NCI-H345 treated with DMSO at 0.1 percent for 48 hours (cell line): ENCODE measurements at regions not wholly inside any gene's neighbourhood (a gene's known extent, or its start where the extent isn't known, plus 50 kb on each side); places are given as distances from the start of the nearest gene placed in this dataset.
A peak's percentile ranks its signal among the peaks of the same experiment; 100 is the strongest.

ENCODE experiments used
- DNase-seq: peaks from one replicate; lab custom pipeline; 2025; ENCODE audit not compliant: unreplicated experiment; lab: John Stamatoyannopoulos, UW

GRCh38 chr7:67413670-67414069 lies 417.0 kb downstream of the TYW1 start:
- DNase-seq = peak; percentile 85

- no peak for DNase-seq
These were observed 418.2 kb downstream of the TYW1 start for GRCh38 chr7:67414858-67415257.

GRCh38 chr7:67422601-67423000 lies 426.0 kb downstream of the TYW1 start:
- no peak for DNase-seq

- DNase-seq = peak; percentile 47
These were observed 426.4 kb downstream of the TYW1 start for GRCh38 chr7:67423065-67423464.

- no peak for DNase-seq
These were observed 430.0 kb downstream of the TYW1 start for GRCh38 chr7:67426654-67427053.

- no peak for DNase-seq
These were observed 433.1 kb downstream of the TYW1 start for GRCh38 chr7:67429735-67430134.

GRCh38 chr7:67432536-67433234 lies 436.1 kb downstream of the TYW1 start:
- no peak for DNase-seq

GRCh38 chr7:67435894-67436535 lies 439.4 kb downstream of the TYW1 start:
- no peak for DNase-seq

- DNase-seq = no peak
These were observed 441.7 kb downstream of the TYW1 start for GRCh38 chr7:67438198-67438882.

GRCh38 chr7:67438913-67439505 lies 442.4 kb downstream of the TYW1 start:
- DNase-seq = no peak

- DNase-seq = no peak
These were observed 443.7 kb downstream of the TYW1 start for GRCh38 chr7:67440321-67440720.

GRCh38 chr7:67445728-67446127 lies 449.1 kb downstream of the TYW1 start:
- DNase-seq = no peak

GRCh38 chr7:67447297-67447696 lies 450.7 kb downstream of the TYW1 start:
- no peak for DNase-seq

- DNase-seq = no peak
These were observed 451.6 kb downstream of the TYW1 start for GRCh38 chr7:67448271-67448670.

- no peak for DNase-seq
These were observed 453.5 kb downstream of the TYW1 start for GRCh38 chr7:67450171-67450570.

GRCh38 chr7:67451306-67451705 lies 454.7 kb downstream of the TYW1 start:
- no peak for DNase-seq

- DNase-seq = no peak
These were observed 455.9 kb downstream of the TYW1 start for GRCh38 chr7:67452516-67453026.

GRCh38 chr7:67453580-67454380 lies 457.1 kb downstream of the TYW1 start:
- no peak for DNase-seq

GRCh38 chr7:67455508-67455907 lies 458.9 kb downstream of the TYW1 start:
- no peak for DNase-seq

- no peak for DNase-seq
These were observed 466.2 kb downstream of the TYW1 start for GRCh38 chr7:67462781-67463191.

GRCh38 chr7:67463316-67463715 lies 466.7 kb downstream of the TYW1 start:
- no peak for DNase-seq
